Breast epithelium (tissue), 4 donors: ENCODE measurements at regions not wholly inside any gene's neighbourhood (a gene's known extent, or its start where the extent isn't known, plus 50 kb on each side); places are given as distances from the start of the nearest gene placed in this dataset.
"Not testable (repeated sequence)": the region's sequence is repeated elsewhere in the genome, so short reads cannot be mapped to it uniquely, and the experiment has no call there.

Experiments
- DNase-seq, 2 donors: peaks; one replicate each; pipeline ENCODE4 v3.0.0-alpha.2; 2019; ENCODE audit warnings: low spot score in 2 of 2
- H3K27ac ChIP-seq, 2 donors: fragments of 200-600 bp; sonication (generic) in 1 of 2; one replicate each; pipeline ENCODE4 v1.5.1; 2016 to 2019; ENCODE audit warnings: mild to moderate bottlenecking in 1 of 2
- H3K27me3 ChIP-seq, 2 donors: fragments of 200-600 bp; sonication (generic) in 1 of 2; one replicate each; pipeline versions ENCODE4 v1.5.1 to v1.6.0; 2017 to 2019; ENCODE audit warnings: control low read depth in 1 of 2, mild to moderate bottlenecking in 1 of 2
- H3K36me3 ChIP-seq: fragments of 200-600 bp; one replicate; pipeline ENCODE4 v1.5.1; 2019
- H3K4me1 ChIP-seq, 2 donors: fragments of 200-600 bp; sonication (generic); one replicate each; pipeline ENCODE4 v1.5.1; 2016 to 2019; ENCODE audit warnings: control low read depth in 1 of 2
- H3K4me3 ChIP-seq, 3 donors: fragments of 200-600 bp; sonication (generic); 1 replicate in 2 of 3; 2 replicates in 1 of 3; pipeline ENCODE4 v1.5.1; 2016 to 2019; ENCODE audit warnings: mild to moderate bottlenecking in 3 of 3, moderate library complexity in 2 of 3
- H3K9me3 ChIP-seq, 2 donors: fragments of 200-600 bp; sonication (generic) in 1 of 2; one replicate each; pipeline ENCODE4 v1.5.1; 2016 to 2019; ENCODE audit warnings: control low read depth in 1 of 2
- CTCF ChIP-seq, 3 donors: fragments of 450-650 bp; IDR thresholded peaks; one replicate each; pipeline ENCODE4 v1.5.1; 2016 to 2017; ENCODE audit warnings: antibody characterized with exemption in 3 of 3, mild to moderate bottlenecking in 3 of 3, moderate library complexity in 3 of 3
- POLR2A ChIP-seq: fragments of 450-650 bp; IDR thresholded peaks from one replicate; pipeline ENCODE4 v1.6.1; 2016; ENCODE audit warnings: antibody characterized with exemption, mild to moderate bottlenecking, moderate library complexity
- POLR2AphosphoS5 ChIP-seq, 3 donors: sonication (generic); formaldehyde crosslinking; IDR thresholded peaks; one replicate each; pipeline ENCODE4 v1.6.1; 2017; ENCODE audit warnings: antibody characterized with exemption in 3 of 3
- intact Hi-C: fragments of 100-400 bp; cut with DNase I; formaldehyde crosslinking; loops from one replicate; pipeline ENCODE4 v1.15.1; 2023; ENCODE audit warnings: low total_unique reads

GRCh38 chr20:54733687-54734086 is 258.3 kb downstream of the DOK5 start:
- no peaks in the 10 kb centered on the region for H3K27me3 ChIP-seq
- intact Hi-C loops, result no loop called here
- TF ChIP-seq POLR2A, result no peak
- TF ChIP-seq CTCF (IDR thresholded peaks at IDR 0.05), result no peak
- no peak for TF ChIP-seq POLR2AphosphoS5 (IDR thresholded peaks at IDR 0.05)
- H3K4me1 ChIP-seq, result no peaks in the 10 kb centered on the region
- H3K27ac ChIP-seq, result no peak overlapping the region
- no peaks in the 10 kb centered on the region for H3K9me3 ChIP-seq
- DNase-seq, result no peak
- no peaks in the 10 kb centered on the region for H3K36me3 ChIP-seq
- no peak overlapping the region for H3K4me3 ChIP-seq

- Histone ChIP-seq H3K4me1 (no peaks in the 10 kb centered on the region), H3K36me3 (no peaks in the 10 kb centered on the region), H3K27ac (no peak overlapping the region), H3K9me3 (no peaks in the 10 kb centered on the region), H3K27me3 (no peaks in the 10 kb centered on the region), H3K4me3 (no peak overlapping the region)
- intact Hi-C loops, result no loop called here
- TF ChIP-seq CTCF (IDR thresholded peaks at IDR 0.05), result no peak
- no peak for TF ChIP-seq POLR2AphosphoS5 (IDR thresholded peaks at IDR 0.05)
- TF ChIP-seq POLR2A, result no peak
- no peak for DNase-seq
Measured at GRCh38 chr20:54727490-54727889, 252.1 kb downstream of the DOK5 start.

- H3K4me1 ChIP-seq, result no peaks in the 10 kb centered on the region
- no peak overlapping the region for H3K27ac ChIP-seq
- H3K4me3 ChIP-seq, result no peak overlapping the region
- H3K9me3 ChIP-seq, result no peaks in the 10 kb centered on the region
- no peaks in the 10 kb centered on the region for H3K27me3 ChIP-seq
- intact Hi-C loops, result no loop called here
- TF ChIP-seq POLR2AphosphoS5 (IDR thresholded peaks at IDR 0.05), result no peak
- TF ChIP-seq CTCF (IDR thresholded peaks at IDR 0.05), result no peak
- no peak for TF ChIP-seq POLR2A
- no peaks in the 10 kb centered on the region for H3K36me3 ChIP-seq
- no peak for DNase-seq
Measured at GRCh38 chr20:54726687-54727300, 251.4 kb downstream of the DOK5 start.

GRCh38 chr20:54725266-54725665 is 249.9 kb downstream of the DOK5 start:
- H3K36me3 ChIP-seq, DNase-seq, H3K27me3 ChIP-seq, H3K4me1 ChIP-seq, H3K27ac ChIP-seq, H3K9me3 ChIP-seq, intact Hi-C loops, H3K4me3 ChIP-seq: not testable (repeated sequence)

- intact Hi-C loops, result no loop called here
- H3K4me1 ChIP-seq, result no peaks in the 10 kb centered on the region
- H3K27ac ChIP-seq, result no peak overlapping the region
- H3K9me3 ChIP-seq, result no peaks in the 10 kb centered on the region
- H3K27me3 ChIP-seq, result no peaks in the 10 kb centered on the region
- TF ChIP-seq POLR2AphosphoS5 (IDR thresholded peaks at IDR 0.05) (no peak), POLR2A (no peak), CTCF (IDR thresholded peaks at IDR 0.05) (no peak)
- DNase-seq, result no peak
- H3K4me3 ChIP-seq, result no peak overlapping the region
- H3K36me3 ChIP-seq, result no peaks in the 10 kb centered on the region
Measured at GRCh38 chr20:54723723-54724122, 248.3 kb downstream of the DOK5 start.

GRCh38 chr20:54717983-54718382 is 242.6 kb downstream of the DOK5 start:
- no peak for TF ChIP-seq POLR2AphosphoS5 (IDR thresholded peaks at IDR 0.05)
- no peak for TF ChIP-seq POLR2A
- TF ChIP-seq CTCF (IDR thresholded peaks at IDR 0.05), result no peak
- Histone ChIP-seq H3K4me1 (no peaks in the 10 kb centered on the region), H3K36me3 (no peaks in the 10 kb centered on the region), H3K27ac (no peak overlapping the region), H3K9me3 (no peaks in the 10 kb centered on the region), H3K27me3 (no peaks in the 10 kb centered on the region), H3K4me3 (no peak overlapping the region)
- intact Hi-C loops, result no loop called here
- DNase-seq, result no peak
